Calu3 (cell line): ENCODE measurements at regions not wholly inside any gene's neighbourhood (a gene's known extent, or its start where the extent isn't known, plus 50 kb on each side); places are given as distances from the start of the nearest gene placed in this dataset.

ENCODE experiments used
- BruUV-seq: library from RNA; stranded (reverse); fragments of 400-500 nt; replicated peaks from 2 replicates; lab custom pipeline; 2021; lab: Mats Ljungman, UMichigan
- CTCF ChIA-PET: fragments of 300-600 bp; sonication (Branson Sonifier 250); formaldehyde crosslinking; loops from one replicate; lab custom pipeline; 2022; ENCODE audit warnings: antibody characterized with exemption; lab: Charles Lee
- DNase-seq: peaks from one replicate; pipeline ENCODE4 v3.0.0; 2022
- H3K27ac Mint-ChIP-seq: one replicate; pipeline ENCODE4 v1.8.0; 2022; ENCODE audit warnings: mixed read lengths; ENCODE audit not compliant: unreplicated experiment
- H3K27me3 Mint-ChIP-seq: one replicate; pipeline ENCODE4 v1.8.0; 2022; ENCODE audit warnings: mixed read lengths; ENCODE audit not compliant: unreplicated experiment
- H3K36me3 Mint-ChIP-seq: one replicate; pipeline ENCODE4 v1.8.0; 2022; ENCODE audit warnings: mild to moderate bottlenecking, moderate library complexity, mixed read lengths; ENCODE audit not compliant: insufficient read depth, unreplicated experiment
- H3K4me1 Mint-ChIP-seq: one replicate; pipeline ENCODE4 v1.8.0; 2022; ENCODE audit warnings: mild to moderate bottlenecking, low read depth, mixed read lengths; ENCODE audit not compliant: unreplicated experiment
- H3K4me3 Mint-ChIP-seq: one replicate; pipeline ENCODE4 v1.8.0; 2022; ENCODE audit warnings: mild to moderate bottlenecking, low read depth, moderate library complexity, mixed read lengths; ENCODE audit not compliant: unreplicated experiment
- H3K9me3 Mint-ChIP-seq: one replicate; pipeline ENCODE4 v1.8.0; 2022; ENCODE audit warnings: low read depth, mixed read lengths; ENCODE audit not compliant: unreplicated experiment
- intact Hi-C: fragments of 100-400 bp; cut with micrococcal nuclease; formaldehyde crosslinking; loops from one replicate; pipeline ENCODE4 v1.10.0; 2022; ENCODE audit not compliant: unreplicated experiment
- TF ChIP-seq, protein P1 (sequence below): fragments of 200-600 bp; IDR thresholded peaks from one replicate; pipeline ENCODE4 v1.8.0; 2022; ENCODE audit warnings: antibody characterized with exemption; ENCODE audit not compliant: unreplicated experiment

DNA sequence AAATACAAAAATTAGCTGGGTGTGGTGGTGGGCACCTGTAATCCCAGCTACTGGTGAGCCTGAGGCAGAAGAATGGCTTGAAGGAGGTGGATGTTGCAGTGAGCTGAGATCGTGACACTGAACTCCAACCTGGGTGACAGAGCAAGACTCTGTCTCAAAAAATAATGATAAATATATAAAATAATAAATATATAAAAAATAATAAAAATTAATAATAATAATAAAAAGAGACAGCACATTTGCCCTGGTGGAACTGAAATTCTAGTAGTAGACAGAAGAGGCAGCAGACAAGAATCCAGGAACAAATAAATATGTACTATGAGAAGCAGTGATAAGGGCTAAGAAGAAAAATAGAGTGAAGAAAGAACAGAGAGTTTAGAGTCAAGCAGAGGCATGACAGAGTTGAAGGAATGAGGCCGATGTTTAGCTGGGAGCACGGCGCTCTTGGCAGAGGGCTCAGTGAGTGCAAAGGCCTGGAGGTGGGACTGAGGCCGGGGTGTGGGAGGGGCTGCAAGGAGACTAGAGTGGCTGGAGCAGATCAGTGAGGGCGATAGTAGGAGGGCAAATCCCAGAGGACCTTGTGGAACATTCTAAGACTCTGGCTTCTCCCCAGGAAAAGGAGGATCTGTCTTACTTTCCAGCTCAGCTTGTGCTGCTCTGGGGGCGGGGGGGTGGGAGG is 410.3 kb downstream of the MN1 start:
- H3K4me3 Mint-ChIP-seq: no peak overlapping the region
- BruUV-seq: no TSS peak
- H3K4me1 Mint-ChIP-seq: peaks cover 9% of the 10 kb centered on the region
- DNase-seq: no peak
- TF ChIP-seq, protein P1, sequence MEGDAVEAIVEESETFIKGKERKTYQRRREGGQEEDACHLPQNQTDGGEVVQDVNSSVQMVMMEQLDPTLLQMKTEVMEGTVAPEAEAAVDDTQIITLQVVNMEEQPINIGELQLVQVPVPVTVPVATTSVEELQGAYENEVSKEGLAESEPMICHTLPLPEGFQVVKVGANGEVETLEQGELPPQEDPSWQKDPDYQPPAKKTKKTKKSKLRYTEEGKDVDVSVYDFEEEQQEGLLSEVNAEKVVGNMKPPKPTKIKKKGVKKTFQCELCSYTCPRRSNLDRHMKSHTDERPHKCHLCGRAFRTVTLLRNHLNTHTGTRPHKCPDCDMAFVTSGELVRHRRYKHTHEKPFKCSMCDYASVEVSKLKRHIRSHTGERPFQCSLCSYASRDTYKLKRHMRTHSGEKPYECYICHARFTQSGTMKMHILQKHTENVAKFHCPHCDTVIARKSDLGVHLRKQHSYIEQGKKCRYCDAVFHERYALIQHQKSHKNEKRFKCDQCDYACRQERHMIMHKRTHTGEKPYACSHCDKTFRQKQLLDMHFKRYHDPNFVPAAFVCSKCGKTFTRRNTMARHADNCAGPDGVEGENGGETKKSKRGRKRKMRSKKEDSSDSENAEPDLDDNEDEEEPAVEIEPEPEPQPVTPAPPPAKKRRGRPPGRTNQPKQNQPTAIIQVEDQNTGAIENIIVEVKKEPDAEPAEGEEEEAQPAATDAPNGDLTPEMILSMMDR: no peak
- H3K36me3 Mint-ChIP-seq: no peaks in the 10 kb centered on the region
- no peaks in the 10 kb centered on the region for H3K9me3 Mint-ChIP-seq
- CTCF ChIA-PET: no interaction called here
- peaks cover 78% of the 10 kb centered on the region for H3K27me3 Mint-ChIP-seq
- intact Hi-C loops: no loop called here
- H3K27ac Mint-ChIP-seq: no peak overlapping the region

DNA sequence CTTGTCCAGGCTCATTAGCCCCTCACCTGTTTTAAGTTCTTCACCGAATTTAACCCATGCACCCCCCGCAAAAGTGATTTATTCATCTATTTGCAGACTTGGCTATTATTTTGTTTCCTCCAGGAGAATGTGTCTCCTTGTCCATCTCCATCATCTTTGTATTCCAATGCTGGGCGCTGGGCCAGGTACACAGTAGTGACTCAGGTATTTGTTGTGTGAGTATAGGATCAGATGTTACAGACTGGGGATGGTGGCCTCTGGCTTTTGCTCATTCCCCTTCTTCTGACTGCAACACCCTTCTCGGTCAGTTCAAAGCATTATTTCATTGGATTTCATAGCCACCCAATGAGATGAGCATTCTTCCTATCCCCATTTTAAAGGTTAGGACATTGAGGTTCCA is 408.2 kb downstream of the MN1 start:
- Mint-ChIP-seq H3K27me3 (peaks cover 65% of the 10 kb centered on the region), H3K9me3 (no peaks in the 10 kb centered on the region), H3K27ac (no peak overlapping the region), H3K4me1 (peaks cover 9% of the 10 kb centered on the region), H3K36me3 (no peaks in the 10 kb centered on the region), H3K4me3 (no peak overlapping the region)
- BruUV-seq: no TSS peak
- intact Hi-C loops: no loop called here
- CTCF ChIA-PET: no interaction called here
- DNase-seq: peak; percentile 16
- TF ChIP-seq, protein P1: no peak

DNA sequence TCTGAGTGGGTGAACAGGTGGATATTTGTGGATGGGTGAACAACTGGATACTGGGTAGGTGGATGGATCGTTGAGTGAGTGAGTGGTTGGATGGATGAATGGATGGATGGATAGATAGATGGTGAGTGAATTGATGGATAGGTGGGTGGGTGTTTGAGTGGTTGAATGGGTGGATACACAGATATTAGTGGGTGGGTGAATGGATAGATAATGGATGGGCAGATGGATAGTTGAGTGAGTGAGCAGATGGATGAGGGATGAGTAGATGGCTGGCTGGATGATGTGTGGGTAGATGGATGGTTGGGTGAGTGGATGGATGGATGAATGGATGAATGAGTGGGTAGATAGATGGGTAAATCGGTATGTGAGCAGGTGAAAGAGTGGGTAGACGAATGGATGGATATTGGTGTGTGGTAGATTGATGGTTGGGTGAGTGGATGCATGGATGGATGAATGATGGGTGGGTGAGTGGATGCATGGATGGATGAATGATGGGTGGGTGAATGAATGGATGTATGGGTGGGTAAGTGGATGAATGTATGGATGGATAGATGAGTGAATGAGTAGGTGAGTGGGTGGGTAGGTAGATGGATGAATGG is 406.7 kb downstream of the MN1 start:
- Mint-ChIP-seq H3K27ac (no peak overlapping the region), H3K9me3 (no peaks in the 10 kb centered on the region), H3K4me3 (no peak overlapping the region), H3K36me3 (no peaks in the 10 kb centered on the region), H3K4me1 (no peaks in the 10 kb centered on the region), H3K27me3 (peaks cover 65% of the 10 kb centered on the region)
- DNase-seq: no peak
- no TSS peak for BruUV-seq
- TF ChIP-seq, protein P1: no peak
- intact Hi-C loops: no loop called here
- CTCF ChIA-PET: no interaction called here

DNA sequence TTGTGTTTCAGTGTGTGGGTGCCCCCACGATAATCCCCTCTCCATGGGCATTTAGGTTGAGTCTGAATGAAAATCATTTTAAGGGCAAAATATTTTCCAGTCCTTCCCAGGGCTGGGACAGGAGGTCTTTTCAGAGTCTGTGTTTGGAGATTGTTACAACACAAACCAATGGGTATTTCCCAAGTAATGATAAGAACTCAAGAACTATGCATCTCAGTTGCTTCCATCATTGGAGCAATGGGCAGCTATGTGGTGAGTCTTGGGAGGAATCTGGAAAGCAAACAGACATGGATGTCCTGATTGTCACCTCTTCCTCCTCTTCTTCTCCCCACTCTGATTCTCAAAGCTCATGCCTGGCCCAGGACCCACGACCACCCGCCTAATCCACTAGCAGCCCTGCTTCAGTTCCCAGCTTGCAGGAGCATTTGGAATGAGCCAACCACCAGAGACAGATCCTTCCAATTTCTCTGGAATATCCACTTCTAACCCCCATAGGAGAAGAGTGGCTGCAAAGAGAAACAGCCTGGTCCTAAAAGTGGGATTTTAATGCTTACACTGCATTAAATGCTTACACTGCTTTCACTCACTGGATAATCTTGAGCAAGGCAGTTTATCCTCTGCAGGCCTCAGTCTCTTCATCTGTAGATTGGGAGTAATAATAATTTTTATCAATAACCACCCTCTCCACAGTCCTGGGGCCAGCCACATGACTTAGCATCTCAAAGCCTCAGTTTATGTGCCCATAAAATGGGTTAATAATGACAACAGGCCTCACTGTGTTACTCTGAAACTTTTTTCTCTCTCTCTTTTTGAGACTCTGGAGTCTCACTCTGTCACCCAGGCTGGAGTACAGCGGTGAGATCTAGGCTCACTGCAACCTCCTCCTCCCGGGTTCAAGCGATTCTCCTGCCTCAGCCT is 404.3 kb downstream of the MN1 start:
- Mint-ChIP-seq H3K4me3 (no peak overlapping the region), H3K27me3 (peaks cover 63% of the 10 kb centered on the region), H3K36me3 (no peaks in the 10 kb centered on the region), H3K4me1 (no peaks in the 10 kb centered on the region), H3K27ac (no peak overlapping the region), H3K9me3 (no peaks in the 10 kb centered on the region)
- CTCF ChIA-PET: no interaction called here
- TF ChIP-seq, protein P1: no peak
- BruUV-seq: no TSS peak
- DNase-seq: no peak
- intact Hi-C loops: no loop called here
